Activated naive CD4-positive, alpha-beta T cell treated with anti-CD3 and anti-CD28 coated beads, Interleukin-2, amount 50 U/mL, for 24 hours (primary cell): ENCODE measurements at regions not wholly inside any gene's neighbourhood (a gene's known extent, or its start where the extent isn't known, plus 50 kb on each side); places are given as distances from the start of the nearest gene placed in this dataset.

Experiments used
- H3K27ac Mint-ChIP-seq: one replicate; pipeline ENCODE4 v1.8.0; 2021; ENCODE audit warnings: mild to moderate bottlenecking, mixed read lengths
- H3K27me3 Mint-ChIP-seq: one replicate; pipeline ENCODE4 v1.8.0; 2021; ENCODE audit warnings: mixed read lengths
- H3K36me3 Mint-ChIP-seq: one replicate; pipeline ENCODE4 v1.8.0; 2021; ENCODE audit warnings: mixed read lengths
- H3K4me1 Mint-ChIP-seq: one replicate; pipeline ENCODE4 v1.8.0; 2021; ENCODE audit warnings: mixed read lengths
- H3K4me3 Mint-ChIP-seq: one replicate; pipeline ENCODE4 v1.8.0; 2021; ENCODE audit warnings: mild to moderate bottlenecking, mixed read lengths
- H3K9me3 Mint-ChIP-seq: one replicate; pipeline ENCODE4 v1.8.0; 2021; ENCODE audit warnings: mixed read lengths

GRCh38 chr18:38898167-38898566 lies 1332.6 kb upstream of the CELF4 start:
- no peak overlapping the region for H3K4me3 Mint-ChIP-seq
- H3K36me3 Mint-ChIP-seq: no peaks in the 10 kb centered on the region
- H3K27ac Mint-ChIP-seq: no peak overlapping the region
- no peaks in the 10 kb centered on the region for H3K27me3 Mint-ChIP-seq
- H3K9me3 Mint-ChIP-seq: no peaks in the 10 kb centered on the region
- H3K4me1 Mint-ChIP-seq: no peaks in the 10 kb centered on the region

GRCh38 chr18:38895560-38895959 lies 1330.0 kb upstream of the CELF4 start:
- Mint-ChIP-seq H3K27me3 (no peaks in the 10 kb centered on the region), H3K4me3 (no peak overlapping the region), H3K9me3 (no peaks in the 10 kb centered on the region), H3K36me3 (no peaks in the 10 kb centered on the region), H3K4me1 (no peaks in the 10 kb centered on the region), H3K27ac (no peak overlapping the region)

- no peak overlapping the region for H3K4me3 Mint-ChIP-seq
- no peaks in the 10 kb centered on the region for H3K27me3 Mint-ChIP-seq
- H3K4me1 Mint-ChIP-seq: no peaks in the 10 kb centered on the region
- H3K9me3 Mint-ChIP-seq: no peaks in the 10 kb centered on the region
- H3K36me3 Mint-ChIP-seq: no peaks in the 10 kb centered on the region
- no peak overlapping the region for H3K27ac Mint-ChIP-seq
Measured at GRCh38 chr18:38887671-38888020, 1322.0 kb upstream of the CELF4 start.

GRCh38 chr18:38886861-38887670 lies 1321.5 kb upstream of the CELF4 start:
- no peaks in the 10 kb centered on the region for H3K9me3 Mint-ChIP-seq
- H3K27me3 Mint-ChIP-seq: no peaks in the 10 kb centered on the region
- no peaks in the 10 kb centered on the region for H3K36me3 Mint-ChIP-seq
- H3K27ac Mint-ChIP-seq: no peak overlapping the region
- H3K4me1 Mint-ChIP-seq: no peaks in the 10 kb centered on the region
- H3K4me3 Mint-ChIP-seq: no peak overlapping the region

- Mint-ChIP-seq H3K27ac (no peak overlapping the region), H3K4me3 (no peak overlapping the region), H3K36me3 (no peaks in the 10 kb centered on the region), H3K9me3 (no peaks in the 10 kb centered on the region), H3K27me3 (no peaks in the 10 kb centered on the region), H3K4me1 (no peaks in the 10 kb centered on the region)
Measured at GRCh38 chr18:38886235-38886634, 1320.6 kb upstream of the CELF4 start.

GRCh38 chr18:38884050-38884449 lies 1318.5 kb upstream of the CELF4 start:
- peaks cover 9% of the 10 kb centered on the region for H3K9me3 Mint-ChIP-seq
- no peaks in the 10 kb centered on the region for H3K4me1 Mint-ChIP-seq
- H3K27ac Mint-ChIP-seq: no peak overlapping the region
- no peaks in the 10 kb centered on the region for H3K27me3 Mint-ChIP-seq
- no peaks in the 10 kb centered on the region for H3K36me3 Mint-ChIP-seq
- no peak overlapping the region for H3K4me3 Mint-ChIP-seq

DNA sequence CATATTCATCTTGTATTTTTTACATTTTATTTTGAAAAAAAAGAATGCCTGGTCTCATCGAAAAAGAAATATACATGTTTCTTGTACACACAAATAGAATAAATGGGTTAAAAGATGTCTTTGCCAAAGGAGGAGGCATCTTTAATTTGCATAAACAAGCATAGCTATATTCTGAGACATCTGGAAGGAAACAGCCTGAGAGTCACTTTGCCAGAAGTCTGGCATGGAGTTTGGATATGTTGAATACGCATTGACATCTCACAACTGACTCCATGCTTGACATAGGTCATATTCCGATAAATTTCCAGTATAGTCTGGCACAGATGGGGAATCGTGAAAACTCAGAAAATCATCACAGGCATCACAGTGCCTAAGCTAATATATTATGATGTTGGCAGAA lies 1317.5 kb upstream of the CELF4 start:
- peaks cover 9% of the 10 kb centered on the region for H3K9me3 Mint-ChIP-seq
- H3K4me1 Mint-ChIP-seq: no peaks in the 10 kb centered on the region
- H3K27me3 Mint-ChIP-seq: no peaks in the 10 kb centered on the region
- H3K27ac Mint-ChIP-seq: no peak overlapping the region
- no peaks in the 10 kb centered on the region for H3K36me3 Mint-ChIP-seq
- no peak overlapping the region for H3K4me3 Mint-ChIP-seq

DNA sequence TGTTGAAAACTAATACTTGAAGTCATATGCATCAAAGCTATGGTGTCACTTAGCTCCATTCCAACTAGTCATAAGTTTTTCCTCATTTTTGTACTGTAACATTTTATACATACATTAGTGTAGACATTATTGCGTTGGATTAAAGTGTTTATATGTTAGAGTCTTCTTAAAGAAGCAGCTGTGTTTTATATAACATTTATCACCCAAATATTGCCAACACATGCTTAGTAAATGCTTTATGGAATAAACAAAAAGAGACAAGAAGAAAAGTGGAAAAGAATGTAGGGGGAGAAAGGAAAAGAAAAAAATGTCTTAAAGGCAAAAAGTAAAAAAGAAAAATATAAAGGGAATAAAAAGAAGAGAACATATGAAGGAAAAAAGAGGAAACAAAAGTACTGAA lies 1314.3 kb upstream of the CELF4 start:
- no peaks in the 10 kb centered on the region for H3K4me1 Mint-ChIP-seq
- no peak overlapping the region for H3K4me3 Mint-ChIP-seq
- H3K9me3 Mint-ChIP-seq: peaks cover 9% of the 10 kb centered on the region
- no peak overlapping the region for H3K27ac Mint-ChIP-seq
- H3K36me3 Mint-ChIP-seq: no peaks in the 10 kb centered on the region
- H3K27me3 Mint-ChIP-seq: no peaks in the 10 kb centered on the region

GRCh38 chr18:38872342-38872741 lies 1306.7 kb upstream of the CELF4 start:
- Mint-ChIP-seq H3K4me3 (no peak overlapping the region), H3K9me3 (no peaks in the 10 kb centered on the region)

GRCh38 chr18:38868757-38869156 lies 1303.2 kb upstream of the CELF4 start:
- Mint-ChIP-seq H3K9me3 (no peaks in the 10 kb centered on the region), H3K4me3 (no peak overlapping the region), H3K36me3 (no peaks in the 10 kb centered on the region), H3K27me3 (peaks cover 1% of the 10 kb centered on the region), H3K27ac (no peak overlapping the region), H3K4me1 (no peaks in the 10 kb centered on the region)

More at GRCh38 chr18:38872342-38872741, 1306.7 kb upstream of the CELF4 start:
- Mint-ChIP-seq H3K27me3 (peaks cover 1% of the 10 kb centered on the region), H3K27ac (no peak overlapping the region), H3K4me1 (no peaks in the 10 kb centered on the region), H3K36me3 (no peaks in the 10 kb centered on the region)

DNA sequence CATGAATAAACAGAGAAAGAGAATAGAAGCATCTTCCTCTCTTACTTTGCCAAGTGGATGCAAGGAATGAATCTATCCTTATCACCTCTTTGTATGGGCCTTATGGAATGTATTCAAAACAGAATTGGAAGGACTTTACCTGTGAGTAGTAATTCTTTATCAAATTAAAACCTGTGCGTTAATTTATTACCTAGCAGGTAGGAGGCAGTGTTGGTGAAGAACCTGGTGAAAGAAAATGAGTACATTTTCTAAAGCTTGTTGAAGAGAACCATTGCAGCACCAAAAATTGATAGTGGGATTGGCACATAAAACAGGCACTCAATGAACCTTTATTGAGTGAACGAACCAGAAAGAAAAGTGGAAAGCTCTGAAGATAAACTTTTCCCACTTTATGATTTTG lies 1302.1 kb upstream of the CELF4 start:
- Mint-ChIP-seq H3K9me3 (no peaks in the 10 kb centered on the region), H3K27me3 (peaks cover under 1% of the 10 kb centered on the region), H3K36me3 (no peaks in the 10 kb centered on the region), H3K4me3 (no peak overlapping the region), H3K4me1 (no peaks in the 10 kb centered on the region), H3K27ac (no peak overlapping the region)

DNA sequence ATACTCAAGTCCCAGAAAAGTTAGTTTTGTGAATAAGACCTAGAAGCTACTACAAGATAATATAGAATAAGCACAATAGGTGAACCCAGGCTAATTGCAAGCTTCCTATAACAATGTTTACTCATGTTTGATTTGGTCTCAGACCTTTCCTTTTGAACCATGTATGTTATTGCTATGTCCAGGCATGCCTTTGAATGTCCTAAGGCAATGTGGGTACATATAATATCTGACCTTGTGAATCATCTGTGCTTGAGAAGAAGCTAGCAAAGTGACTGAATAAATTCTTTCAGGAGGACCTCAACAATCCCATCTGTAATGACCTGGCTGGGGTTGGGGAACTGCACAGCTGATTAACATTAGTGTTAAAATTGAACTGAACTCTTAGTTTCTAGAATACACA lies 1285.9 kb upstream of the CELF4 start:
- no peaks in the 10 kb centered on the region for H3K27me3 Mint-ChIP-seq
- no peaks in the 10 kb centered on the region for H3K4me1 Mint-ChIP-seq
- H3K9me3 Mint-ChIP-seq: peaks cover 5% of the 10 kb centered on the region
- H3K27ac Mint-ChIP-seq: no peak overlapping the region
- no peaks in the 10 kb centered on the region for H3K36me3 Mint-ChIP-seq
- no peak overlapping the region for H3K4me3 Mint-ChIP-seq

GRCh38 chr18:38847326-38847725 lies 1281.7 kb upstream of the CELF4 start:
- Mint-ChIP-seq H3K4me3 (no peak overlapping the region), H3K9me3 (peaks cover 4% of the 10 kb centered on the region), H3K27me3 (no peaks in the 10 kb centered on the region), H3K27ac (no peak overlapping the region), H3K36me3 (no peaks in the 10 kb centered on the region), H3K4me1 (no peaks in the 10 kb centered on the region)

- Mint-ChIP-seq H3K36me3 (no peaks in the 10 kb centered on the region), H3K4me3 (no peak overlapping the region), H3K27ac (no peak overlapping the region), H3K4me1 (no peaks in the 10 kb centered on the region), H3K27me3 (no peaks in the 10 kb centered on the region), H3K9me3 (peaks cover 4% of the 10 kb centered on the region)
Measured at GRCh38 chr18:38843291-38843690, 1277.7 kb upstream of the CELF4 start.

DNA sequence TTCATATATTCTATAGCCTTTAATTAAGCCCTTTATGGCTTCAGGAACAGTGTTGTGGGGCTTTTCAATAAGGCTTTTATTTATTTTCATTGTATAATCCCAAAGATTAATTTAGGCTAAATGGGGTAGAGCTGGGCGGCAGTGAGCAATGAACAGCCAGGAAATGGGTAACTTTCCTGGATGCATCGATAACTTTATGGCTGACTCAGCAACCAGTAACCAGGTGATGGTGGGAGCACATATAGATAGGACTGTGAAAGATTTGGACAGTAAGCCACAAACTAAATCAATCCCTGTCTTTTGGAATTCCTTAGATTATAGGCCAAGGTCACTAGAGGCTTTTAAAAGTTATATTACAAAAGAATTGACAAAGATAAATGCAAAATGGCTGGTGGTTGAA lies 1260.6 kb upstream of the CELF4 start:
- Mint-ChIP-seq H3K9me3 (no peaks in the 10 kb centered on the region), H3K36me3 (no peaks in the 10 kb centered on the region), H3K27ac (no peak overlapping the region), H3K4me1 (no peaks in the 10 kb centered on the region), H3K4me3 (no peak overlapping the region), H3K27me3 (no peaks in the 10 kb centered on the region)

DNA sequence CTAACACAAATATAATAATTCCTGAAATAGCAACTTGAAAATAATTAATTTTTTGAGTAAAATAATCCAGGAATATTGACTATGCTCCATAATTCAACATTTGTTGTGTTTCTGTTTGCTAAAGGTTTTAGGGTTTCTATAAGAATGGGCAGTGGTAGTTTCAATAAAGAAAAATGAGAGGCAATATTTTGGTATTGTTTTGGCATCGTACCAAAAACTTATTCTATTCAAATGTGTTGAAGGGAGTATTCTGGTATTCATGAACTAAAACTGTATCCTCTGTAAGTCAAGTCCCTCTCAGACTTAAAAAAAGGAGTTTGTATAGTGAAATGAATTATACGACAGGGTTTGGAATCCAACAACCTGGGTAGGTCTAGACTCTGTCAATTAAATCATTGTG lies 1245.6 kb upstream of the CELF4 start:
- Mint-ChIP-seq H3K9me3 (no peaks in the 10 kb centered on the region), H3K27me3 (no peaks in the 10 kb centered on the region), H3K36me3 (no peaks in the 10 kb centered on the region), H3K27ac (no peak overlapping the region), H3K4me1 (no peaks in the 10 kb centered on the region), H3K4me3 (no peak overlapping the region)

DNA sequence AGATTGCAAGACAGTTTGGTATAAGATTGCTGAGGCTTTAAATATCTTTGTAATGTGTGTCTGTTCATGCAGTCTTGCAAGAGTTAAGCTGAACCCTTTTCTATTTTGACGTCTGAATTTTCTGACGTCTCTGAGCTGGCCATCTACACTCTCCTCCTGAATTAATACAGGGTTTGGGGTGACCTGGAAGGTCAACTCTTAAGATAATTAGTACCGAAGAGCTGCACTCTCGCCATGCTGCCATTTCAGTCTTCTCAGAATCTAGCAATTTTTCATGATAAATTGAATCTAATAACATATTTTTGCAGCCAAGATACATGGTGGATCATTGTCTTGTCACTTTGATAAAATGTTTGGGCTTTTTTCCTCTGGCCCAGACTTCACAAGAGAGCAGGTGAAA lies 1245.2 kb upstream of the CELF4 start:
- H3K36me3 Mint-ChIP-seq: no peaks in the 10 kb centered on the region
- no peak overlapping the region for H3K27ac Mint-ChIP-seq
- no peaks in the 10 kb centered on the region for H3K4me1 Mint-ChIP-seq
- no peaks in the 10 kb centered on the region for H3K27me3 Mint-ChIP-seq
- no peaks in the 10 kb centered on the region for H3K9me3 Mint-ChIP-seq
- H3K4me3 Mint-ChIP-seq: no peak overlapping the region
